ENCODE measurements at regions not wholly inside any gene's neighbourhood (a gene's known extent, or its start where the extent isn't known, plus 50 kb on each side); places are given as distances from the start of the nearest gene placed in this dataset.
"Not testable (repeated sequence)": the region's sequence is repeated elsewhere in the genome, so short reads cannot be mapped to it uniquely, and the experiment has no call there.

DNA sequence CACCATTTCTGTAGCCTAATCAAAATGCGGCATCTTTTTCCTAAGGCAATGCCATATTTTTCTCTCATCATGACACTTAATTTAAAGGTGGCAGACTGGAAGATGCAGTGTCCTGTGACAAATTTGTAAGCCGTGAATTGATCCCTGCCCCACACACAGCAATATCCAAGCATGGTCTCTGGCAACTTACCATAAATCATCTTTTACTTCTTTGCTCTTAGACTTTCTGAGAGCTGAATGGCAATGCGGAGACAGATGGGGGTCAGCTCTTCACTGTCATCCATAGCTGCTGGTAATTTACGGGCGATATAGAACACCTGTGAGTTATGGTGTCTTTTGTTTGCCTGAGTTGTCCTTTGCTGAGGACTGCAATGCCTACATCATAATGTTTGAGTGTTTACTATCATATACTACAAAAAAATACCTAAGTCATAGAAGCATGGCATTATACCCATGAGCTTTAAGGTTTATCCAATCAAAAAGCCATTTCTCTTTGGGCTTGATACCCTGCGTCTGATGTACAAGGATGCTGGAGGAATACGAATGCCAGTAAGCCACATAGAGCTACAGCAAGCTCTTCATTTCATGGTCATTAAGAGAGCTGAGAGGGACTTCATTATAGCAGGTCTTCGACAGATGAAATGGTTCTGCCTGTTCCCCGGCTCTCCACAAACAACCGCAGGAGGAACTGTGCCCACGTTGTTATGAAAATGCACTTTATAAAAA lies 148.1 kb downstream of the TRIML1 start:
- no peak for DNase-seq

DNA sequence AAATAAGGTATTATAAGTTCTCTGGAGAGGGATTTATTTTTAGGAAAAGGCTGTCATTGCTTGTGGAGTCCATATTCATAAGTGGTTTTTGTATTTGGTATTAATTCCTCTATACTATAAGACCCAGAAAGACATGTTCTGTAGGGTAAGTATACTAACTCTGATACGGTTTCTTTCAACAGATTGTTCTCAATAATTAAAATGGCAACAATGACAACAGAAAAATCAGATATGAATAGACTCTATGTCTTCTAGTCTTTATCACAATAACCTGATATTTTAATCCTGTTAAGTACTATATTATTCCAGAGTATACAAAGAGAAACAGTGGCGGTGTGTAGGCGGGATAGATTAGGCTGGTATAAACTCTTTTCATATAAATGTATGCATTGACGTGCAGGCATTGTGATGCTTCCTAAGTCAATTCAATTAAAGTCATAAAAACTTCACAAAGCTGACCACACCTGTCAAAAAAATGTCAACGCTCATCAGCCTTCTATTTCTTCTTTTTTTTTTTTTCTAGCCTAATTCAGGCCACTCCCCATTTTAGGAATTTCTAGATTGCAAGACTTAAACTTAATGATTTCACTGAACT lies 150.4 kb downstream of the TRIML1 start:
- no peak for DNase-seq

GRCh38 chr4:188295899-188296298 lies 156.7 kb downstream of the TRIML1 start:
- no peak for DNase-seq

DNA sequence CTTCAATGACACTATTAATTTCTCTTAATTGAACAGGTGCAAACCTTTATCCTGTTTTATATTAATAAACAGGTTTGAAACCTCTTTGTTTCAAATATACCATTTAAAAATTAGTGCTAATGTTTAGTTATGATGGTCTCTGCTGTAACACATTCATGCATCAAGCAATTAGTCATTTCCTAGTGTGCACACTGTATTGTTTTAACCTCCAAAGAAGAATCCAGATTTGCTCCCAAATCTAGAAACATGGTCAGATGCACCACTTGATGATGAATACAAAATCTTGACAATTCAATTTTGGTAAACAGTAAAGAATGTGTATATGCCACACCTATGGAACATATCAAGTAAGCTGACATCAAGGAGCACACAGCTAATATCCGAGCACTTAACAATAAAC lies 157.1 kb downstream of the TRIML1 start:
- no peak for DNase-seq

GRCh38 chr4:188297873-188298272 lies 158.6 kb downstream of the TRIML1 start:
- no peak for DNase-seq

DNA sequence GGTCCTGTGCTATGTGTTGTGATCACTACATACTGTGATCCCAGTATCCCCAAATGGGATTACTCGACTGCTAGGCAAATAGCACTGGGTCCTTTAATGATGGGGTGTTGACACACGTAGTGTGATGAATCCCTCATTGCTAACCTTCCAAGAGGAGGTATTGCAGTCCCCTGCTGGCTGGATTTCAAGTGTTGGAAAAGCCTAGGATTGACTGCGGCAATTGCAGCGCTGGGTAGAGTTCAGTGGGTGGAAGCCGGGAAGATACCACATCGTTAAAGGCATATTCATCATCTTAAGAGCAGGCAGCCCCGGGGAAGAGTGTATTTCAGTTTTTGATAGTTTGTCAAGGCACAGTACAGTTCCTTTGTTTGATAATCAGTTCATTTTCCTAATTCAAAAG lies 159.9 kb downstream of the TRIML1 start:
- DNase-seq: no peak

DNA sequence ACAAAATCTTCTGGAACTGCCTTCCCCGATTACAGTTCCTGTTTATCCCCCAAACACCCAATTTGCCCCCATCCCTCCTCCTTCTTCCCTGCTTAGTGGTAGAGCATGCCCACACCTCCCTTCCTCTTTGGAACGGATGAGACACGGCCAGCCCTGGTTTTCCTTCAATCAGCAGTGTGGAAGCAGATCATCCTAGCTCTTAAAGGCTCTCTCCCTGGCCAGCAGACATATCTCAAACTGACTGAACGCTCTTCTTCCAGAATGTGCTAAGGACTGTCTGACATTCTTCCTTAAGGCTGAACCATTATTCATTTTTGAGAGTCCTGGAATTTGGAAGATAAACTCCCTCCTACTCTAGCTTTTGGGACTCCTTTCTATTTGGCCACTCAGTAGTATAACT lies 161.1 kb downstream of the TRIML1 start:
- DNase-seq: no peak

DNA sequence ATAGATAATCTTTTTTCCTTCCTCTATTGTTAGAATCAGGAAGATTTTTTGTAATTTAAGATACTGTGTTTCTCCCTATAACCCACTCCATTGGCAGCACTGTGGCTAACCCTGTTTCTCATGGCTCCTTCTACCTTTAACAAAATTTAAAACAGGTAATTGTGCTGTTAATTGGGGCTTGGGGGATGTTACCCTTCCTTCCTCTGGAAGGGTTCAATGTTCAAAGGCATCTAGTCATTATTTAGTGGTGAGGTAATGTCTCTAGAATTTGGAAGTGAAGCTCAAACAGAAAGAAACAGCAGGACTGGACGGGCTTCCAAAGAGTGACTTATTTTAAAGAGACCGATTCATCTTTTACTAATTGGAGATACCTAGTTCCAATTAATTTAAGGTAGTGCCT lies 166.4 kb downstream of the TRIML1 start:
- DNase-seq: no peak

DNA sequence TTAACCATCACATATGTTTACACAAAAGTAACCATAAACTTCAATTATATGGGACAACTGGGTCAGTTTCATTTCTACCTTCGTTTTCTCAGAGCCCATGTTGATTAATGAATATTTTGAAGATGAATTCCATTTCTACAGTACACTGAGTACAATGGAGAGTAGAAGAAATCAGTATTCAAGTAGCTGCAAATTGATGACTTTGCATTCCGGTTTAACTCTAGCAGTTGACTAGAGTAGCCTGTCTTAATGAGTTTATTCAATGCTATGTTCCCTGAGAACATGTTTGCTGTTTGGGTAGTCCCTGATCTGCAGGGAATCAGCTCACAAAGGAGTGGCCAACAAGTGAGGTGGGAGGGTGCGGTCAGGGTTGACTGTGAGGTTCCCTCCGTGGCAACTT lies 168.3 kb downstream of the TRIML1 start:
- no peak for DNase-seq

DNA sequence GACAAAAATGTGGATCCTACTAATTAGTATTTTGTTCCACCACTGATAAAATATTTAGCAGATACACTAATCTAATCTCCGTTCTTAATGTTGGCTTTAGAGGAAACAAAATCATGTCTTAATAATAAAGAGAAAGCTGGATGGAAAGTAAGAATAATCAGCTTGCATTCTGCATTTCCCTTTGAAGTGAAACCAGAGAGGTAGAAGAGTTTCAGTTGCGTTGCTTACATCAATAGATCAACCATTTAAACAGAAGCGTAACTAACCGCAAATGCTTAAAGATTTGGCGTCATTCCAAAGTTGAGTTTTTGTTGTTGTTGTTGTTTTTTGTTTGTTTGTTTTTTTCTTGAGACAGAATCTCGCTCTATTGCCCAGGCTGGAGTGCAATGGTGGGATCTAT lies 168.9 kb downstream of the TRIML1 start:
- DNase-seq: no peak

GRCh38 chr4:188316391-188316790 lies 177.2 kb downstream of the TRIML1 start:
- DNase-seq: no peak

DNA sequence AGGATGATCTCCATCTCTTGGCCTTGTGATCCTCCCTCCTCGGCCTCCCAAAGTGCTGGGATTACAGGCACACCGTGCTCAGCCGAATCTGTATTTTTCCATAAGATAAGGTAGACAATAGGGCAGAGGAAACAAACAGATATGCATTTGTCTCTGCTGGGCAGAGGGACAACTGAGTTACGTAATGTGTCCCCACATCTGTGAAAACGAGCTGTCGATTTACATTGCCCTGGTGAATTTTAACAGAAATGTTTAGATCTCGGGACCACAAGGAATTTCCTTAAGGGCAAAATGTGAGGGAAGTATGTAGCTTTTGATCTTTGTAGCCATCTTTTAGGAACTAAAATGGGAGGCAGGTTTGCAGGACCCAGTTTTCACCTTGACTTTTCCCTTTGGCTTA lies 189.7 kb downstream of the TRIML1 start:
- DNase-seq: no peak

DNA sequence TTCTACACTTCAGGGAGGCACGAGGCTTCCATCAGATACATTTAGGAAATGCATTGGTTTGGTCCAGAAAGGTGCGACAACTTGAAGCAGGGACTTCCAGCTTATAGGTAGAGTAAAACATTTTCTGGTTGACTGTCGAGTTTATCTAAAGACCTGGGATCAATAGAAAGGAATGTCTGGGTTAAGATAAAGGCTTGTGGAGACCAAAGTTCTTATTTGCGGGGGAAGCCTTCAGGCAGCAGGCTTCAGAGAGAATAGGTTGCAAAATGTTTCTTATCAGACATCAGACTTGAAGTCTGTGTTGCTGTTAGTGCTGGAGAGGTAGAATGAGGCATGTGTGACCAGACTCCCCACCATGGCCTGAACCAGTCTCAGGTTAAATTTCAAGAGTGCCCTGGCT lies 190.3 kb downstream of the TRIML1 start:
- DNase-seq: no peak

GRCh38 chr4:188332265-188332664 lies 193.0 kb downstream of the TRIML1 start:
- DNase-seq: no peak

DNA sequence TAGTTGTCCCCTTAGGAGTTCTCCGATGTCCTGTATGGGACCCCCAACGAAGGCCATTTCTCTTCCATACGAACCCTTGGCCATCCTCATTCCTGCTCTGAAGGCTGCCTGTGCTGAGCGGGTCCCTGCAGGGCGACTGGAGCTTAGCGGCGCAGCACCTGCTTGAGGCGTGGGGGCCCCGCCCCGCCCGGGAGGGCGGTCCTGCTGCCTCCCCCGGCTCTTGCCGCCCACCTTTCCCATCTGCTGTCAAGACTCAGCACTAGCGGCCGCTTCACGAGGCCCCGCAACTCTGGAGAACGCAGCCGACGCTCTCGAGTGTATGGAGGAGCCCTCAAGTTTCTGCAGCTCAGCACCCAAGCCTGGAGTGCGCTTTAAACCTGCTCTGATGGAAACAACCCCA lies 197.7 kb downstream of the TRIML1 start:
- no peak for DNase-seq

DNA sequence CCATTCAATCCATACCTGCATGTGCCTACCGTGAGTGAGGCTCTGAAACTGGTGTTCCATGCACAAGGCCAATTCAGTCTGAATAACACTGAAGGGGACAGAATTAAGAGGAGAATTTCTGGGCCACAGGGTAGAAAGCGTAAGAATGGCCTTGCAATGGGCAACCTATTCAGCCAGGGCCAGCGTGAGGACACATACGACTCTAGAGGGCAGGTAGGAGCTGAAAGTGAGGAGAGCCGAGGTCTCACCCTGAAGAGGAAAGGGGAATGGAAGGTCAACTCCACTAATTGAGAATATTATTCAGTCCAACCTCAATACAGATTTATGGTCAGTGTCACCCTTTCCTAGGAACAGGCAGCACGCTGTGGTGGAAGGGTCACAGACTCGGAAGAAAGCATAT lies 202.2 kb downstream of the TRIML1 start:
- no peak for DNase-seq

DNA sequence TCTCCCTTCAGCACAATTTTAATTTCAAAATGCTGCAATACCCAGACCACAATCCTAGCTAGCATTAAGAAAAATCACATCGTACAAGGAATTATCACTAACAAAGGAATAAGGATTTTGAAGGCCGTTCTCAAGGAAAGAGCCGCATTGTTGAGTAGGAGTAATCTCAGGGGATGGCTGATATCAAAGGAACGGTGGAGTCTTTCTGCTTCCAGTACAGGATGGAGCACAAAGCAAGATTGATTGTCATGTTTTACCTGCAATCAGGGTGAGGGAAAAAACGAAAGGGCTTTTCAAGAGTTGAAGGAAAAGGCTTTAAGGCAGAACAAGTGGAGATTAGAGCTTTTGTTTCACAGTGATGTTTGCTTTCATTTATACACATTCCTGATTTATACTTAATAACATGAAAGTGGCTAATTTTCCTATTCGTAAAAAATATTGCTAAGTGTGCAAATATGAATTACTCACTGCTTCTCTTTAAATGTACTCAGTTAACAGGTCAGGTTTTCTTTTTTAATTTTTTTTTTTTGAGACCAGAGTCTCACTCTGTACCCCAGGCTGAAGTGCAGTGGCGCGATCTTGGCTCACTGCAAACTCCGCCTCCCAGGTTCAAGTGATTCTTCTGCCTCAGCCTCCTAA lies 207.0 kb downstream of the TRIML1 start:
- DNase-seq: no peak

- DNase-seq: no peak
Measured at GRCh38 chr4:188347339-188347738, 208.1 kb downstream of the TRIML1 start.

DNA sequence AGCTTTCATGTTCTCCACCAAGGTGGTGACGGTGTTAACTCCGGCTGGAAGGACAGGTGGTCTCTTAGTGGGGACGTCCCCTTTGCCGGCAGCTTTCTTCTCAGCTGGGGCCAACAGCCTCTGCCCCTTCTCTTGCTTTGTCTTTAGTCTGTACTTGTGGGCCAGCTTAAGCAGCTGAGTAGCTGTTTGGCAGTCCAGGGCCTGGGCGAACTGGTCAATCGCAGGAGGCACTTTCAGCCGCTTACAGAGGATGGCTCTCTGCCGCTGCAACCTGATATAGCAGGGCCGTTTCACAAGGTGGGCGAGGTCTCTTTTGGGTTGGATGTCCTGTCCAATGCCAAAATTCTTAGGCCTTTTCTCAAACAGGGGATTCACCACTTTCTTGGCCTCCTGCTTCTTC lies 210.3 kb downstream of the TRIML1 start:
- not testable (repeated sequence) for DNase-seq

- no peak for DNase-seq
Measured at GRCh38 chr4:188363196-188363595, 224.0 kb downstream of the TRIML1 start.

DNA sequence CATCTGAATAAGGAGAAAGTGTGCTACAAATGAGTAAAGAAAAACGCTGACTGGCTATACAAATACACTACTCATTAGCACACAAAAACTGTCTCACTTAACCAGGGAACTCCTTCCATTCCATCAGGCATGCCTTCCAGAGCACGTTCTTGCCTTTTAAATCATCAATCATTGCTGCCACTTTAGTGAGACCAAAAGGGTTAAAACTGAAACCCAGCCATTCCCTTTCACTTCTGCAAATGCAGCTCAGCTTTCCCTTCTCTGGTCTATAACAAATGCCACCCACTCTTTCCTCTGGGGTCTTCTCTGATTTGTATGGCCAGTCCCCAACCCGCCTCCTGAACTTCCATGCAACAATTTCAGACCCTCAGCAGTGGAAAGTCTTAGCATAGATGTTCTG lies 231.5 kb downstream of the TRIML1 start:
- DNase-seq: no peak

- DNase-seq: no peak
Measured at GRCh38 chr4:188372058-188372457, 232.8 kb downstream of the TRIML1 start.

GRCh38 chr4:188372829-188373228 lies 233.6 kb downstream of the TRIML1 start:
- no peak for DNase-seq

DNA sequence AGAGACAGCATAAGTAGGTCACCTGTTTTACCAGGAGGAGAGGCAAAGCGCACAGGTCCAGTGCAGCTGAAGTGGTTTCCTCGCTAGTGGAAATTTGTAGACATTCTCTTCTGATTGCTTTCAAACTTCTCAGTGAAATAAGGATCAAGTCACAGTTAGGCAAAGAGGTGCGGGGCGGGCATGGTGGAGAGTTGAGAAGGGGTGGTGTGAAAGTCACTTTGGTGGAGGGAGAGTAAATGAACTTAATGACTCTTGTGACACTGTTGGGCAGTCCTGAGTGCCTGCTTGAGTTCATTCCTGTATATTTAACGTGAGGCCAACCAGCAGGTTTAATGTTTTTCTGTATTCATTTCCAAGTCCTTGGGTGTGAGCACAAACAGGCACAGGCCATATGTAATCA lies 235.6 kb downstream of the TRIML1 start:
- no peak for DNase-seq

GRCh38 chr4:188377816-188378215 lies 238.6 kb downstream of the TRIML1 start:
- DNase-seq: no peak
